ENCODE measurements at regions not wholly inside any gene's neighbourhood (a gene's known extent, or its start where the extent isn't known, plus 50 kb on each side); places are given as distances from the start of the nearest gene placed in this dataset.
"Not testable (repeated sequence)": the region's sequence is repeated elsewhere in the genome, so short reads cannot be mapped to it uniquely, and the experiment has no call there.

DNA sequence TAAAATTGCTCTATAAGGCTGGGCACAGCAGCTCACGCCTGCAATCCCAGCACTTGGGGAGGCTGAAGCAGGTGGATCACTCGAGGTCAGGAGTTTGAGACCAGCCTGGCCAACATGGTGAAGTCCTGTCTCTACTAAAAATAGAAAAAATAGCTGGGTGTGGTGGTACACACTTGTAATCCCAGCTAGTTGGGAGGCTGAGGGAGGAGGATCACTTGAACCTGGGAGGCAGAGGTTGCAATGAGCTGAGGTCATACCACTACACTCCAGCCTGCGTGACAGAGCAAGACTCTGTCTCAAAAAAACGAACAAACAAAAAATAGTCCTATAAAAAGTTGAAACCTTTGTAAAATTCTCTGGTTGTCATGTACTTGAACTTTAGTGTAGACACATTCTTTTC, 93.0 kb upstream of the KIF26B start:
- DNase-seq: not testable (repeated sequence)

DNA sequence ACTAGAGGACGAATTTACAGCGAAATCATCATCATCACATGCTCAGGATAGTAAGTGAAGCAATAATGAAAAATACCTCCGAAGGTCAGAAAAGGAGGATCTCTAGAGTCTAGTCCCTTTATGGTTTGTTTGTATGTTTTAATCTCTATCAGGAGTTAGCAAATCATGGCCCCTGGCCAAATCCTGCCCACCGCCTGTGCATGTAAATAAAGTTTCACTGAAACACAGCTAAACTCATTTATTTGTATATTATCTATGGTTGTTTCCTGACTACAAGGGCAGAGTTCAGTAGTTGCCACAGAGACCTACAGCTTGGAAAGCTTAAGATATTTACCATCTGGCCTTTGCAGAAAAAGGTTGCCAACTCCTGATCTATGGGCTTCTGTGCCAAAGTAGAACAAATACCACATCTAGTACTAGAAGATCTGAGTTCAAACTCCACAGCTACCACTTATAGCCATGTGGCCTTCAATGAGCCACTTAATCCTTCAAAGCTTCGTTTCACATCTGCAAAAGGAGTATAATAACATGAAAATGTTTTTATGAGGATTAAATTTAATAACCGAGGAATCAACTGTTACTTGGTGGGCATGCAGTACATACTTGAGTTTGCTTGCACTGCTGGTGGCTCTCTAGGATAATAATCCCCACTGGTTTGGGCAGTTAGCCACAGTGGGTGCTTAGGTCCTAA, 94.0 kb upstream of the KIF26B start:
- no peak for DNase-seq

DNA sequence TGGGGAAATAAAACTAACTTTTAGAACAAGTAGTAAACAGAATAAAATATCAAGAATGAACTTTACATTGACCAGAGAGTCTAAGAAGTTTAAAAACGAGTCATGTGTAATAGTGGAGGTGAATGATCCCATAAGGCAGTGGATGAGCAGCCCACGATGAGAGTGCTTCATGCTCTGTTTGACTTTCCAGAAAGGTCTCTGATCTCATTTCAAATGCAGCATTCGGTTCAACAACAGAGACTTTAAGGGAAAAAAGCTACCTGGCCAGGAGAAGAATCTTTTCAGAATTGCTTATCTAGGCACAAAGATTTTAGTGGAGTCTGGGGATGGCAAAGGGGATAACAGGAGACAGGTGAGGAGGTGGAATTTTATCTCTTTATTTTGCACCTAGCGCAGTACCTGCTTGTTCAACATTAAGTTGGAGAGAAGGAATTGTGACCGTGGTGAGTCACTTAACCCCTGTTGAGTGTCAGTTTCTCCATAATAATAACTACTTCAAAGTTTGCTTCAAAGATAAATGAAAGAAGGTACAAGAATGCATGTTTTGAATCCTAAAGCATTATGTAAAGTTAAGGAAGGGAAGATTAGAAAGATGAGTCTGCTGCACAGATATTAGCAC, 94.9 kb upstream of the KIF26B start:
- no peak for DNase-seq

DNA sequence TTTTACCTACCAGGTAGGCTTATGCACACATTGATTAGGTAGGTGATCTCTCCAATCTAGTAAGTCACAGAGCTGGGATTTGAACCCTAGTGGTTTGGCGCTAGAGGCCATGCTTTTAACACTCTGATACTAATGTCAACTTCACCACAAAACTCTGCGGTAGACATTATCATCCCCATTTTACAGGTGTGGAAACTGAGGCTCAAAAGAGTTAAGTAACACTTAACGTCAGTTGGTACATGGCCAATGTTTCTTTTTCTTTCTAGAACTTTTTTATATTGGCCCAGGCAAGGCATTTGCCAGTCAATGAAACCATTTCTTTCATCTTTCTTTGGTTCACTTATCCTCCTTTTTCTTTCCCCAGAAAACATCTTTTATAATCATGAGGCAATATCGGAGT, 95.9 kb upstream of the KIF26B start:
- DNase-seq: no peak

DNA sequence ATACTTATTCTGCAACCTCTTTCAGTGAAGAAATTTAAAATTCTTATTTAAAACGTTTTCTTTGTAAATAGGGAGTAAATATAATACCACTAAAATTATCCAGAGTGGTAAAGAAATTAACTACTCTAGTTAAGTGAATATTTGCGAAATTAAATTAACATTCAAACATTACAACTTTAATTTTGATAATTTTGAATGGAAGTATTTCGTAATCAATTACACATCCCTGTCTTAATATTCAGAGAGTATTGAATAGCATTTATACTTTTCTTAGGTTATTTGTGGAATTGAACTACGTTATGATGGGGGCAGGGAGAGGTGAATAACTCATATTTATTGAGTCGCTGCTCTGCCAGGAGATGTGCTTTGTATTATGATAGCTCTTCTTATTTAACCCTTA, 96.3 kb upstream of the KIF26B start:
- no peak for DNase-seq

DNA sequence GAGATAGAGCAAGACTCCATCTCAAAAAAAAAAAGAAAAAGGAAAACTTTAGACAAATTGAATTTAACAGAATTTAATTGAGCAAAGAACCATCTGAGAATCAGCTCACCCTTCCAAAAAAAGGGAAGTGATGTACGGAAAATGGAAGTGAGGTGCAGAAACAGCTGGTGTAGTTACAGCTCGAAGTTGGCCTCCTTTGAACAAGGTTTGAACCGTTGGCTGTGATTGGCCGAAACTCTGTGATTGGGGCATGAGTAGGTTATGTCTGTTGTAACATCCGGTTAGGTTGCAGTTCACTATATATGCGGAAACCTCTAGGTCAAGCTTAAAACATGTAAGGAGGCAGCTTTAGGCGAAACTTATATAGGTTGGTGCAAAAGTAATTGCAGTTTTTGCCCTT, 97.9 kb upstream of the KIF26B start:
- no peak for DNase-seq

DNA sequence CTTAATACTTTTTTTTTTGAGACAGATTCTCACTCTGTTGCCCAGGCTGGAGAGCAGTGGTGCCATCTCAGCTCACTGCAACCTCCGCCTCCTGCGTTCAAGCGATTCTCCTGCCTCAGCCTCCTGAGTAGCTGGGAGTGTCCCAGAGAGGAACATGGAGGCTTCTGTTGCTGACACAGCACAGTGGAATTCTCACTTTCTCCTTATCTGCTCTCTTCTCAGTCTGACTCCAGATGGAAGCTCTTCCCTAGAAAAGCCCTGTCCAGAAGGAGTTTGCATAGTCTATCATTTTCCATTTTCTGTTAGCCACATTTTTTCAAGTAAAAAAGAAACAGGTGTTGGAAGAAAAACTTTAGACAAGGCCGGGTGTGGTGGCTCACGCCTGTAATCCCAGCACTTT, 98.5 kb upstream of the KIF26B start:
- DNase-seq: not testable (repeated sequence)

DNA sequence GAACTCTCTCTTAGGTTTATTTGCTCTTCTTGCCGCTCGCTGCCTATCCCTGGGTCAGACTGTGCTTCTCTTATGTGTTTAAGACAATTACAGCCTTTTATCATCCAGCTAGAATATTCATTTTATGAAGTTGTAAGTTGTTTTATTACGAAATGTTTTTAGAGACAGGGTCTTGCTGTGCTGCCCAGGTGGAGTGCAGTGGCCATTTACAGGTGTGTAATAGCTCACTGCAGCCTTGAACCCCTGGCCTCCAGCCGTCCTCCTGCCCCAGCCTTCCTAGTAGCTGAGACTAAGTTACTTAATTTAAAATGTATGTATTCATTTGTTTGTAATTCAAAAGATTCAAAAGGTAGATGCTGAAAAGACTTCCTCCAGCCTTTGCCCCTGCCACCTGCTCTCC, 99.0 kb upstream of the KIF26B start:
- no peak for DNase-seq

DNA sequence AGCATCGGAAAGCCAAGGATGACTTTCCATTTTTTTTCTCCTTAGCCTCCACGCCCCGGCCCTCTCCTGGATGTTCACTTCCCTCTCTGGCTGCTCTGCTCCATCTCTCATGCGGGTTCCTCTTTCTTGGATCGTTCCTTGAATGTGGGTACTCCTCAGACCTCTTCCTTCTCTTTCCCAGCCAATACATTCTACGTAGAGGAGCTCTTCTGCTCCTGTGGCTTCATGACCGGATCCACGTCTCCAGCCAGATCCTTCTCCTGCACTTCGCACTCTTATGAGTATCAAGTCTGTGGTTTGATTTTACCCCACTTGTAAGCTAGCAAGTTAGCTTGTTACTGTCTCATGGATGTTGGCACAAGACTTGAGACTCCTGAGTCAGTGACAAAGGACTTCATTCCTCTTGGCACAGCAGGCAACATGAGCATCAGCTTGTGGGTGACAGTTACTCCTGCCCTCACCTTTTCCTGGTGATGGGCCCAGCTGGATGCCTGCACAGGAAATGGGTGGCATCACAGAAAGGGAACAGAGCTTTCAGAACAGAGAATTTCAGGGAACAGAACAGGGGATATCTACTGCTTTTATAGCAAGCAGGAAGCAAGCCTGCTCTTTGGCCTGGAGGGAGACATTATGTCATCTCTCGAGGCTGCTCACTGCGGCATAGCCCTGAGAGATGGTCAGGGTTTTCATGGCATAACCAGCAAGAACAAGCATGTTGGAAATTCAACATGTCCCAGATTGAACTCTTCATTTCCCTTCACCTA, 100.1 kb upstream of the KIF26B start:
- no peak for DNase-seq

DNA sequence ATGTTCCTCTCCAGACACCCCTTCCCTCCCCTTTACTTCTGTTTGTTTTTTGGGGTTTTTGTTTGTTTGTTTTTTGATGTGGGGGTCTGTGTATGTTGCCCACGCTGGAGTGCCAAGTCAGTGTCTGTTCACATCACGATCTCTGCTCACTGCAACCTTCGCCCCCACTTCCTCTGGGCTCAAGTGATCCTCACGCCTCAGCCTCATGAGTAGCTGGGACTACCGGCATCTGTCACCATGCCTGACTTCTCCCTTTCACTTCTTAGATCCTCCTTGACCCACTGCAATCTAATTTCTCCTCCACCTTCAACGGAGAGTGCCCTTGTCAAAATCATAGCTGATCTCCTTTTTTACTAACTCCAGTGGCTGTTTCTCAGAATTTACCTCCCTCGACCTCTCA, 100.7 kb upstream of the KIF26B start:
- DNase-seq: no peak

DNA sequence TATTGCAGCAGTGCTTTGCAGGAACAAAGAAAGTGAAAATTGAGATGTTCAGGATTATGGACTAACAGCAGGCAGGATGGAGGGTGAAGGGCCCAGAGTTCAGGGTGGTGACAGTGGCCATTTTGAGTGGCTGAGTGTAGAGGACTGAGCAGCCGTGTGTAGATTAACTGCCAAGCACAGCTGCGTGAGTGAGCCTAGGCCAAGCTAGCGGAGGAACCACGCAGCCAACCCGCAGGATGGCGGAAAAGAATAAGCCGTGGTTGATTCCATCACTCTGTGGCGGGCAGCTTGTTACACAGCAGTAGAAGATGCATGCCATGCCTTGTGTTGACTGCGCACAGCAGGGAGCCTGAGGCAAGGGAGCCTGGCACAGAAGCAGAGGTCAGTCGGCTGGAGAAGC, 102.5 kb upstream of the KIF26B start:
- no peak for DNase-seq

DNA sequence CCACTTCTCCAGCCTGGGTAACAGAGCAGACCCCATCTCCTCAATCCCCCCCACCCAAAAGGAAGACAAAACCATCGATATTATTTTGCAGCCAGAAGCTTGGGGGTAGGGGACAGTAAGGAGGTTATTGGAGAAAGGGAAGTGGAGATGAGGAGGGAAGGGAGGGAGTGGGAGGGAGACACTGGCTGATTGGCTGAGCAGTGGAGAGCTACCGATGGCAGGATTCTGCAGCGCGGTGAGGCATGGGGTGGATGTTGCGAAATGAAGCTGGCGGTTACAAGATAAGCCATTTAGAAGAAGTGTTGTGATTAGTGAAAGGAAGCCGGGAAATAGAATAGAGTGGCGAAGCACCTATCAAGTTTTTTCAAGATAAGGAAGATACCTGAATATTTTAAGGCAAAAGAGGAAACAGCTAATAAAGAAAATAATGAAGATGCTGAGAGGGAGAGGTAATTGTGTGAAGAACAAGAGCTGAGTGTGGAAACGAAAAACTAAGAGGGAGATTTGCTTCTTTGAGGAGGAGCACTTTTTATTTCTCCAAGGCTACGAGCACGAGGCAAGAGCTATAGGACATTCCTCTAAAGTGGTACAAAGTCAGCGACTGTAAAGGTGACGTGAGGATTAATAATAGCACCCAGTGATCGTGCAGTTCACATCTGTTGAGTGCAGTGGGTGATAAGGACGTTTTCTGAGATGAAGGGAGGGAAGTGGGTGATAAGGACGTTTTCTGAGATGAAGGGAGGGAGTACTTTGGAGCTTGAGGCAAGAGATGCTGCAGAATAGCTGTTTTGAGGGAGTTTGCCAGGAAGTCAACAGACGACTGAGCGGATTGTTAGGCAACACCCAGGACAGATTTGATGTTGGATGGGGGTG, 103.2 kb upstream of the KIF26B start:
- DNase-seq: no peak

DNA sequence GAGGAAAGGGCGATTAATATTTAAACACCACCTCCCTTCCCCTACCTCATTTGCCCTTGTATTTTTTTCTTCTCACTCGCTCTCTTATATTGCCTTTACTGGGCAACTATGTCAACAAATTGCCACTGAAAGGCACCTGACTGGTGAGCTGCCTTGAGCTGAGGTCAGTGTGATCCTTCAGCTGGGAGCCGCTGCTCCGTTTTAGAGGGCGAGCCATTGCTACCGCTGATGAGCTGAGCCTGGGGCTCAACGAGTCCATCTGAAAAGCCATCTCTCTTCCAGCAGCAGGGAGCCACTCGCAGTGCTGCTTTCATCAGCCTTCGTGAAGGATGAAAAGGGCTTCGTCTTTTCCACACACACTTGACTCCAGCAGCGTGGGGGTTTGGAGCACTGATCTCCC, 108.0 kb upstream of the KIF26B start:
- DNase-seq: no peak

DNA sequence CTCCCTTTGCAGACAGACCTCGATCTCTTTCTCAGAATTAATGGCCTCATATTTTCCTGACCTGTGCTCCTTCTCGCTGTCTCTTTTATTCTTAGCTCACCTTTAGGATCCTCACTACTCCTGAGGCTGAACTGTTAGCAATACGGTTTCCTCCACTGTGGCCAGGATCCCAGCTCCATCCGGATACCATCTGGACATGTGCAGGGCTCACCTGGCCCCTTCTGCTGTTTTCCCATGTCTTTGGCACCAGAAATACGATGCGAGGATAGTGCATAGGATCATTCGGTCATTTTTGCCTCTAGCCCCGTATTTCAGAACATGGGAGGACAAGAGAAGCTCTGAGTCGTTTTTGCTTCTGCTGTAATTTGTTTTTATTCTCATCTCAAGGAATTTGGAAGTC, 108.5 kb upstream of the KIF26B start:
- no peak for DNase-seq

DNA sequence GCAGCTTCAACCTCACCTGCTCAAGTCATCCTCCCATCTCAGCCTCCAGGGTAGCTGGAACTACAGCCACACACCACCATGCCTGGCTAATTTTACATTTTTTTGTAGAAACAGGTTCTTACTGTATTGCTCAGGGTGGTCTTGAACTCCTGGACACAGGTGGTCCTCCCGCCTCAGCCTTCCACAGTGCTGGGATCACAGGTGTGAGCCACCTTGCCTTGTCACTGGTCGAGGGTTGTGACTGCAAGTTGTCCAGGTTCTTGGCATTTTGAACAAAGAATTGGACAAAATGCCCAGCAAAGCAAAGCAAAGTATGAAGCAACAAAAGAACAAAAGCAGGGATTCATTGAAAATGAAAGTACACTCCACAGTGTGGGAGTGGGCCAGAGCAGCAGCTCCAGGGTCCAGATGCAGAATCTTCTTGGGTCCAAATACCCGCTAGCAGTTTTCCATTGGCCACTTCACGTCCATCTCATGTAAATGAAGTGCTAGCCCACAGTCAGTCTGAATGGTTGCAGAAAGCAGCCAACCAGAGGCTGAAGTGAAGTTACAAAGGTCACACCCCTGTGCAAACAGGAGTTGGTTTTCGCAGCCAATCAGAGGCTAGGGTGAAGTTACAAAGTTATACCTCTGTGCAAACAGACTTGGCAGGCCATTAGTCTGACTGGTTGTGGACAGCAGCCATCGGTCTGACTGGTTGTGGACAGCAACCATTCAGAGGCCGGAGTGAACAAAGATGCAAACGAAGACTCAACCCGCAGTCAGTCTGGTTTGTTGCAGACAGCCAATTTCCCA, 109.5 kb upstream of the KIF26B start:
- DNase-seq: no peak

DNA sequence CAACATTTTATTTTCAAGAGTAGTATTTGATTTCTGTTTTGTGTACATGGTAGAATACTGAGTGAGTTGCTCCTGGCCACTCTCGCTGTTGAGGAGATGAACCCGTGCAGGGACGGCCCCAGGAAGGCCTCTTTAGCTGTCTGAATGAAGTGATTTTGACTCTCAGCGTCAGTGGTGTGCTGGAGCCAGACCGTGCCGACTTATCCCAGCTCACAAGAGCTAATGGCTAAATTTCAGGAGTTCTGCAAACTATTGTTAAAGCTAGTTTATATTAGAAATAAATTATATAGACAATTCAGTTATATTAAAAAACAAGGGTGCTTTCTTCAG, 111.2 kb upstream of the KIF26B start:
- DNase-seq: no peak

DNA sequence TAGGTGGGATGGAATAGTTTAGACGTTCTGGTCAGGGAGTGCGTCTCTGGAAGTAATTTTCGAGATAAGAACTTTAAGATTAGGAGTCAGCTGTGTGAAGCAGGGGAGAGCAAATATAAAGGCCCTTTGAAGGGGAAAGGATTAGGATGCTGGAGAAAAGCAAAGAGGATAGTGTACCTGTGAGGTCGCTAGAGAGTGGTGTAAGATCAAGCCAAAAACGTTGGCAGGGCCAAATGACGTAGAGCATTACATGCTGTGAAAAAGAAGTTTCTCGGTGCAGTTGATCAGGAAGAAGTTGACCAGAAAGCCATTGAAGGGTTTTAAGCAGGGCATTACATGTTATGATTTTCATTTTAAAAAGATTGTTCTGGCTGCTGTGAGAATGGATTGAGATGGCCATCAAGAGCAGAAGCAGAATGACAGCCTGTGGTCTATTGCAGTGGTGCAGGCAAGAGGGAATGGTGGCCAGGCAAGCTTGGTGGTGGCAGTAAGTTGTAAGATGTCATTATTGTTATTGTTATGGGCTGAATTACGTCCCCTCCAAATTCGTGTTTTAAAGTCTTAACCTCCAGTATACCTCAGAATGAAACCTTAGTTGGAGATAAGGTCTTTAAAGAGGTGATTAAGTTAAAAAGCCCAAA, 113.6 kb upstream of the KIF26B start:
- DNase-seq: no peak

DNA sequence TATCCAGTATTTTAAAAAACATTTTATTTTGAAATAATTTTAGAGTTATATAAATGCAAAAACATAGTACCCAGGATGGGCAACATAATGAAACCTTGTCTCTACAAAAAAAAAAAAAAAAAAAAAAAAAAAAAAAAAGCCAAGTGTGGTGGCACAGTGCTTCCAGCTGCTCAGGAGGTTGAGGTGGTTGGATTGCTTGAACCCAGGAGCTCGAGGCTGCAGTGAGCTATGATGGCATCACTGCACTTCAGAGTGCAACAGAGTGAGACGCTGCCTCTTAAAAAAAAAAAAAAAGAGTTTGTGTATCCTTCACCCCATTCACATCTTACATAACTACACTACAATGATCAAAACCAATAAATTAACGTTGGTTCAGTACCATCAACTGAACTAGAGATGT, 115.6 kb upstream of the KIF26B start:
- no peak for DNase-seq

DNA sequence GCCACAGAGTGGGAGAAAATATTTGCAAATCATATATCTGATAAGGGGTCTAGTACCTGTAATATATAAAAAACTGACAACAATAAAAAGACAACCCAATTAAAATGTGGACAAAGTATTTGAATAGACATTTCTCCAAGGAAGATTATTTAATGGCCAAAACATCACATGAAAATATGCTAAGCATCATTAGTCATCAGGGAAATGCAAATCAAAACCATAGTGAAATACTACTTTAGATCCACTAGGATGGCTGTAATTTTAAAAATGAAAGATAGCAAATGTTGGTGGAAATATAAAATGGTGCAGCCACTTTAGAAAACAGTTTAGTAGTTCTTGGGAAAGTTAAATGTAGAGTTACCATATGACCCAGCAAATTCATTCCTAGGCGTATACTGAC, 118.7 kb upstream of the KIF26B start:
- no peak for DNase-seq

DNA sequence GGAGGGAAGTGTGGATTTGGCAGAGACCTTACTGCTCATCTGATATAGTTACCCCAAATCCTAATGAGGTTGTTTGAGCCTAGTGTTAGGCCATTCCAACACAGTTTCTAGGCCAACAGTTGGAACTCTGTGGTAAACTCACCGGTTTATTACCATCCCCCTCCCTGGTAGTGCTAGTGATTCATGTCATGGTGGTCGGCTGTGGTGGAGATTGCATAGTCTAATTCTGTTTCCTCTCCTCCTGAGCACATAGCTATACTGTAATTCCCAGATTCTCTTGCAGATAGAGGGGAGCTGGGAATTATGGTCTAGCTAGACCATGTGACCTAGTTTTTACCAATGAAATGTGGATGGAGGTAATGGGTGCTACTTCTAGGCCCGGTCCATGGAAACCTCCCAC, 123.7 kb upstream of the KIF26B start:
- DNase-seq: no peak

DNA sequence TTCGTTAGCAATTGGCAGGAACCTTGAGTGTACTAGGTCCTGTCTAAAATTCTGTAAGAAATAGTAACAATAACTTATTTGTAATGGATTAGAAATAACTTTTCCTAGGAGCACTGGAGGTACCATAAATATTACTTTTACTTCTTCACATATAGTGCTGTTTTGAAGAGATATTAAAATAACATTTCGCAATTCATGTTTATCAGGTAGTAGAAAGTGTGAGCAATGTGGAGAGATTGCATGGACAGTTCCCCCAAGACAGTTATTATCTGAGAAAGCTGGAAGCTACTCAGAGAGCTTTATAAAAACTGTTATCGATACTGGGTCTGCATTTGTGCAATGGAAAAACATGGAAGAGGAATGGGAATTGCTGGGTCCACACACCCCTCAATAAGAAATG, 128.5 kb upstream of the KIF26B start:
- DNase-seq: no peak

DNA sequence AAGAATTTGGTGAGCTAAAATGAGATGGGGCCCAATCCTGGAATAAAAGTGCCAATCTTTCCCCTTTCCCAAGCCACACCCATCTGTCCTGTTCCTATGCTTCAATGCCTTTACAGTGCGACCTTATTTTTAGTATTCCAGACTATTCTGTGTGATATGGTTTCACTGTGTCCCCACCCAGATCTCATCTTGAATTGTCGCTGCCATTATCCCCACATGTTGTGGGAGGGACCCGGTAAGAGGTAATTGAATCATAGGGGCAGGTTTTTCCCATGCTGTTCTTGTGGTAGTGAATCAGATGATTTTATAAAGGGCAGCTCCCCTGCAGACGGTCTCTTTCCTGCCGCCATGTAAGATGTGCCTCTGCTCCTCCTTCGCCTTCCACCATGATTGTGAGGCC, 129.3 kb upstream of the KIF26B start:
- no peak for DNase-seq

All from effector CD4-positive, alpha-beta T cell (primary cell).